Esophagus squamous epithelium (tissue), 4 donors: ENCODE measurements at regions not wholly inside any gene's neighbourhood (a gene's known extent, or its start where the extent isn't known, plus 50 kb on each side); places are given as distances from the start of the nearest gene placed in this dataset.

Source experiments
- POLR2A ChIP-seq, 4 donors: fragments of 450-650 bp; IDR thresholded peaks; one replicate each; pipeline ENCODE4 v1.6.1; 2017; ENCODE audit warnings: antibody characterized with exemption in 4 of 4, mild to moderate bottlenecking in 4 of 4, moderate library complexity in 3 of 4
- TF ChIP-seq, protein P1 (sequence below), 6 experiments: fragments of 450-650 bp in 4 of 6; fragments of 200-600 bp in 2 of 6; sonication (generic) in 2 of 6; IDR thresholded peaks; one replicate each; pipeline ENCODE4 v1.5.1; 2016 to 2019; ENCODE audit warnings: antibody characterized with exemption in 6 of 6, mild to moderate bottlenecking in 4 of 6, moderate library complexity in 4 of 6

DNA sequence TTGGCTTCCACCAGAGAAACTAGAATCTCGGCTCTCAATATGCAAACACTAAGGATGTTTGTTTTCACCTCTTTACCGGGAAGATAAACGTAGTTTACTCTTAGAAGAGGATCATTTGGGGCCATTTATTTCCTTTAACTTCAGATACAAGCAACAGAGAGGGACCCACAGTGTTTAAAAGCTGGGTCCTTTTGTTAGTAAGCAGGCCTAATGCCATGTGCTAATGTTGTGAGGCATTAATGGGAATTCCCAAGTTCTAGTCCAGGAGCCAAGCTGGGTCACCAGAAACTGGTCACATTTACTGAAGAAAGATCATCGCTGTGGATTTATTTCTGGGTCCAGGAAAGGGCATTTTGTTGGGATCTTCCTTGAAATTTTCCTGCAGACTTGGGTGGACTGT is 78.1 kb upstream of the ADAMTS9 start:
- TF ChIP-seq, protein P1, sequence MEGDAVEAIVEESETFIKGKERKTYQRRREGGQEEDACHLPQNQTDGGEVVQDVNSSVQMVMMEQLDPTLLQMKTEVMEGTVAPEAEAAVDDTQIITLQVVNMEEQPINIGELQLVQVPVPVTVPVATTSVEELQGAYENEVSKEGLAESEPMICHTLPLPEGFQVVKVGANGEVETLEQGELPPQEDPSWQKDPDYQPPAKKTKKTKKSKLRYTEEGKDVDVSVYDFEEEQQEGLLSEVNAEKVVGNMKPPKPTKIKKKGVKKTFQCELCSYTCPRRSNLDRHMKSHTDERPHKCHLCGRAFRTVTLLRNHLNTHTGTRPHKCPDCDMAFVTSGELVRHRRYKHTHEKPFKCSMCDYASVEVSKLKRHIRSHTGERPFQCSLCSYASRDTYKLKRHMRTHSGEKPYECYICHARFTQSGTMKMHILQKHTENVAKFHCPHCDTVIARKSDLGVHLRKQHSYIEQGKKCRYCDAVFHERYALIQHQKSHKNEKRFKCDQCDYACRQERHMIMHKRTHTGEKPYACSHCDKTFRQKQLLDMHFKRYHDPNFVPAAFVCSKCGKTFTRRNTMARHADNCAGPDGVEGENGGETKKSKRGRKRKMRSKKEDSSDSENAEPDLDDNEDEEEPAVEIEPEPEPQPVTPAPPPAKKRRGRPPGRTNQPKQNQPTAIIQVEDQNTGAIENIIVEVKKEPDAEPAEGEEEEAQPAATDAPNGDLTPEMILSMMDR (IDR thresholded peaks at IDR 0.05): no peak
- no peak for TF ChIP-seq POLR2A (IDR thresholded peaks at IDR 0.05)
